ENCODE measurements at regions not wholly inside any gene's neighbourhood (a gene's known extent, or its start where the extent isn't known, plus 50 kb on each side); places are given as distances from the start of the nearest gene placed in this dataset.
A peak's percentile ranks its signal among the peaks of the same experiment; 100 is the strongest.

DNA sequence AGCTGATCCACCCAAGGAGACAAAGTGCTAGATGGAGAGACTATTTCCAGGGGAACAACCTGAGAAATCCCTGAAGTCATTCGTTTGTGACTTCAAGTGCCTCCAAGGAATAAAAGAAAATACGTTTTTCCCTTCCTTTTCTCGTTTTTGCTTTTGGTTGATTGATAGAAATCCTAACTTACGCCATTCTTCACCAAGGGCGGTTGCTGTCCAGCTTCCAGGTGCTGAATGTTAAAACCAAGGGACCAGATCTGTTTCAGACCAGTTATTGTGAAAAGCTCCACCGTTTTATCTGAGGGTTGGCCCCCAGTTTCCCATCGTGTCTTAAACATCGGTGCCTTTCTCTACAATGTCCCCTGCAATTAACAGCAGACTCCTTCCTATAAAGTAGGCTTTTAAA, 600.7 kb upstream of the SGCD start:
- peaks cover 6% of the 10 kb centered on the region for H3K9me3 Mint-ChIP-seq (ENCODE audit: unreplicated experiment)
- peaks cover 5% of the 10 kb centered on the region for H3K4me1 Mint-ChIP-seq (ENCODE audit: low read depth, unreplicated experiment)
- H3K4me1 ChIP-seq (ENCODE audit: insufficient read depth, low read length): no peaks in the 10 kb centered on the region
- H3K4me3 ChIP-seq (ENCODE audit: insufficient read depth, low read depth, low read length): no peak overlapping the region
- no peaks in the 10 kb centered on the region for H3K79me2 ChIP-seq (ENCODE audit: insufficient read depth, low read length)
- no peak overlapping the region for H3K9ac ChIP-seq (ENCODE audit: low read length)
- H3K4me2 ChIP-seq (ENCODE audit: low read length): no peak overlapping the region
- peaks cover 30% of the 10 kb centered on the region for H3K27me3 ChIP-seq (ENCODE audit: insufficient read depth, low read length)
- H3K27ac Mint-ChIP-seq (ENCODE audit: unreplicated experiment): no peak overlapping the region
- no peaks in the 10 kb centered on the region for H3K36me3 ChIP-seq (ENCODE audit: insufficient read depth, low read length)
- no peaks in the 10 kb centered on the region for H3K9me3 ChIP-seq (ENCODE audit: insufficient read depth, low read depth, low read length)
- no peak for DNase-seq (ENCODE audit: low read depth)
- peaks cover 67% of the 10 kb centered on the region for H3K27me3 Mint-ChIP-seq (ENCODE audit: low read depth, unreplicated experiment)
- no peaks in the 10 kb centered on the region for H4K20me1 ChIP-seq (ENCODE audit: insufficient read depth, low read length)
- no peak for FAIRE-seq
- TF ChIP-seq EZH2 (IDR thresholded peaks at IDR 0.05; ENCODE audit: insufficient read depth, low read length): no peak
- TF ChIP-seq, protein P1, sequence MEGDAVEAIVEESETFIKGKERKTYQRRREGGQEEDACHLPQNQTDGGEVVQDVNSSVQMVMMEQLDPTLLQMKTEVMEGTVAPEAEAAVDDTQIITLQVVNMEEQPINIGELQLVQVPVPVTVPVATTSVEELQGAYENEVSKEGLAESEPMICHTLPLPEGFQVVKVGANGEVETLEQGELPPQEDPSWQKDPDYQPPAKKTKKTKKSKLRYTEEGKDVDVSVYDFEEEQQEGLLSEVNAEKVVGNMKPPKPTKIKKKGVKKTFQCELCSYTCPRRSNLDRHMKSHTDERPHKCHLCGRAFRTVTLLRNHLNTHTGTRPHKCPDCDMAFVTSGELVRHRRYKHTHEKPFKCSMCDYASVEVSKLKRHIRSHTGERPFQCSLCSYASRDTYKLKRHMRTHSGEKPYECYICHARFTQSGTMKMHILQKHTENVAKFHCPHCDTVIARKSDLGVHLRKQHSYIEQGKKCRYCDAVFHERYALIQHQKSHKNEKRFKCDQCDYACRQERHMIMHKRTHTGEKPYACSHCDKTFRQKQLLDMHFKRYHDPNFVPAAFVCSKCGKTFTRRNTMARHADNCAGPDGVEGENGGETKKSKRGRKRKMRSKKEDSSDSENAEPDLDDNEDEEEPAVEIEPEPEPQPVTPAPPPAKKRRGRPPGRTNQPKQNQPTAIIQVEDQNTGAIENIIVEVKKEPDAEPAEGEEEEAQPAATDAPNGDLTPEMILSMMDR (IDR thresholded peaks at IDR 0.05; ENCODE audit: insufficient read depth, low read depth, low read length): no peak
- no peak overlapping the region for H3K27ac ChIP-seq (ENCODE audit: low read depth, low read length)
- H3K36me3 Mint-ChIP-seq (ENCODE audit: low read depth, unreplicated experiment): no peaks in the 10 kb centered on the region
- no peak overlapping the region for H3K4me3 Mint-ChIP-seq (ENCODE audit: unreplicated experiment)
- no peak overlapping the region for H2AFZ ChIP-seq (ENCODE audit: low read depth, low read length)

DNA sequence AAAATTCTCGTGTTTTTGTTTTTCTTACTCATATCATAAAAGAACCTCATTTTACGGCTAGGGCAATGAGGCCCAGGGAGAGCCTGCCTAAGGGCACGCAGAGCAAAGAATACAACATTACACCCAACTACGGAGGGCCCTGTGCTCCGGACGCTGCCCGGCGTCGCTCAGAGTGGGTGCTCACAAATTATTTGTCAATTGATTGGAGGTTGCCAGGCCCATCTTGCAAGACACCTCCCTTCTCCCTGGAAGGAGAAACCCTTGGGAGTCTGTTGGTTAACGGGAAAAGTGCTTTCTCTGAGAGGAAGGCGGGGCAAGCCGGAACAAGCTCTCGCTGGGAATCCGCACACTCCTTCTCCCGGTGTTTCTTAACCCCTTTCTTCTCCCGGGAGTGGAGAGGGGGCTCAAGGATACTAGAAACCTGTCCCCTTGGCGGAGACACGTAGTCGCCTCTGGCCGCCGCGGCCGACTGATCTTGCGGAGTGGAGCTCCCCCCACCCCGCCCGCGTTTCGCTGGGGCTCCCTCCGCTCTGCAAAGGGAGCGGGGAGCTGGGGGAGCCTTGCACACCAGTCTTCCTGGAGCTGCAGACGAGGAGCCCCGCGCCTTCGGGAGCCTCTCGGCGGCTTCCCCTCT, 599.3 kb upstream of the SGCD start:
- H3K36me3 ChIP-seq (ENCODE audit: insufficient read depth, low read length): no peaks in the 10 kb centered on the region
- H3K27me3 Mint-ChIP-seq (ENCODE audit: low read depth, unreplicated experiment): peaks cover 73% of the 10 kb centered on the region
- peak overlapping the region; percentile 7 for H3K27ac Mint-ChIP-seq (ENCODE audit: unreplicated experiment)
- H2AFZ ChIP-seq (ENCODE audit: low read depth, low read length): no peak overlapping the region
- peak overlapping the region; percentile 80 for H3K4me3 Mint-ChIP-seq (ENCODE audit: unreplicated experiment)
- no peaks in the 10 kb centered on the region for H3K4me1 ChIP-seq (ENCODE audit: insufficient read depth, low read length)
- no peak for DNase-seq (ENCODE audit: low read depth)
- peaks cover 7% of the 10 kb centered on the region for H3K9me3 Mint-ChIP-seq (ENCODE audit: unreplicated experiment)
- H3K27me3 ChIP-seq (ENCODE audit: insufficient read depth, low read length): peaks cover 30% of the 10 kb centered on the region
- no peaks in the 10 kb centered on the region for H3K79me2 ChIP-seq (ENCODE audit: insufficient read depth, low read length)
- H3K9ac ChIP-seq (ENCODE audit: low read length): no peak overlapping the region
- no peaks in the 10 kb centered on the region for H3K9me3 ChIP-seq (ENCODE audit: insufficient read depth, low read depth, low read length)
- no peak overlapping the region for H3K27ac ChIP-seq (ENCODE audit: low read depth, low read length)
- H3K4me3 ChIP-seq (ENCODE audit: insufficient read depth, low read depth, low read length): peak overlapping the region; percentile 50
- TF ChIP-seq, protein P1 (IDR thresholded peaks at IDR 0.05; ENCODE audit: insufficient read depth, low read depth, low read length): no peak
- no peak for TF ChIP-seq EZH2 (IDR thresholded peaks at IDR 0.05; ENCODE audit: insufficient read depth, low read length)
- peak overlapping the region; percentile 81 for H3K4me2 ChIP-seq (ENCODE audit: low read length)
- no peaks in the 10 kb centered on the region for H4K20me1 ChIP-seq (ENCODE audit: insufficient read depth, low read length)
- H3K36me3 Mint-ChIP-seq (ENCODE audit: low read depth, unreplicated experiment): no peaks in the 10 kb centered on the region
- H3K4me1 Mint-ChIP-seq (ENCODE audit: low read depth, unreplicated experiment): peaks cover 5% of the 10 kb centered on the region
- no peak for FAIRE-seq

- DNase-seq (ENCODE audit: low read depth) (peak; percentile 47), FAIRE-seq (no peak)
- Mint-ChIP-seq H3K36me3 (ENCODE audit: low read depth, unreplicated experiment) (no peaks in the 10 kb centered on the region), H3K4me3 (ENCODE audit: unreplicated experiment) (peak overlapping the region; percentile 86), H3K4me1 (ENCODE audit: low read depth, unreplicated experiment) (peaks cover 5% of the 10 kb centered on the region), H3K27me3 (ENCODE audit: low read depth, unreplicated experiment) (peaks cover 77% of the 10 kb centered on the region), H3K9me3 (ENCODE audit: unreplicated experiment) (peaks cover 7% of the 10 kb centered on the region), H3K27ac (ENCODE audit: unreplicated experiment) (no peak overlapping the region)
- H3K9me3 ChIP-seq (ENCODE audit: insufficient read depth, low read depth, low read length): no peaks in the 10 kb centered on the region
- H3K79me2 ChIP-seq (ENCODE audit: insufficient read depth, low read length): no peaks in the 10 kb centered on the region
- H3K4me1 ChIP-seq (ENCODE audit: insufficient read depth, low read length): no peaks in the 10 kb centered on the region
- TF ChIP-seq, protein P1 (IDR thresholded peaks at IDR 0.05; ENCODE audit: insufficient read depth, low read depth, low read length): no peak
- TF ChIP-seq EZH2 (IDR thresholded peaks at IDR 0.05; ENCODE audit: insufficient read depth, low read length): peak; percentile 19
- H3K4me3 ChIP-seq (ENCODE audit: insufficient read depth, low read depth, low read length): peak overlapping the region; percentile 50
- H3K4me2 ChIP-seq (ENCODE audit: low read length): peak overlapping the region; percentile 81
- peaks cover 30% of the 10 kb centered on the region for H3K27me3 ChIP-seq (ENCODE audit: insufficient read depth, low read length)
- H3K9ac ChIP-seq (ENCODE audit: low read length): no peak overlapping the region
- H3K27ac ChIP-seq (ENCODE audit: low read depth, low read length): no peak overlapping the region
- no peaks in the 10 kb centered on the region for H3K36me3 ChIP-seq (ENCODE audit: insufficient read depth, low read length)
- H2AFZ ChIP-seq (ENCODE audit: low read depth, low read length): peak overlapping the region; percentile 69
- no peaks in the 10 kb centered on the region for H4K20me1 ChIP-seq (ENCODE audit: insufficient read depth, low read length)
Measured at GRCh38 chr5:155728146-155728856, 598.7 kb upstream of the SGCD start.

Data from astrocyte (in vitro differentiated cells and primary cell).